Loucy (cell line): ENCODE measurements at regions not wholly inside any gene's neighbourhood (a gene's known extent, or its start where the extent isn't known, plus 50 kb on each side); places are given as distances from the start of the nearest gene placed in this dataset.

ENCODE experiments used
- EZH2phosphoT487 ChIP-seq: fragments of 200-600 bp; IDR thresholded peaks from 2 replicates; pipeline ENCODE4 v1.6.1; 2018; ENCODE audit warnings: antibody characterized with exemption, mild to moderate bottlenecking, moderate library complexity, borderline replicate concordance
- TF ChIP-seq, protein P1 (sequence below): fragments of 200-600 bp; sonication (generic); conservative IDR thresholded peaks from 2 replicates; pipeline ENCODE4 v1.5.1; 2014; ENCODE audit warnings: mild to moderate bottlenecking, antibody characterized with exemption, low read length

DNA sequence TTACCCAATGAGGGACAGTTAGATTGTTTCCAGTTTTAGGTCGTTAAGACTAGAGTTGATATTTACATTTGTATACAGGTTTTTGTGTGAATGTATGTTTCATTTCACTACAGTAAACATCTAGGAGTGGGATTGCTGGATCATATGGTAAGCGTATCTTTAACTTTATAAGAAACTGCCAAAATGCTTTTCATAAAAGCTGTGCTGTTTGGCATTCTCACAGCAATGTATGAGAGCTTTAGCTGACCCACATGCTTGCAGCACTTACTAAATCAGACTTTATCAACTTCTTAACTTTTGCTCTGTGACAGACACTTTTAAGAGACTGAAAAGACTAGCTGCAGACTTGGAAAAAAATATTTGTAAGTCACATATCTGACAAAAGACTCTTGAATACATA is 262.5 kb upstream of the PELI2 start:
- TF ChIP-seq, protein P1, sequence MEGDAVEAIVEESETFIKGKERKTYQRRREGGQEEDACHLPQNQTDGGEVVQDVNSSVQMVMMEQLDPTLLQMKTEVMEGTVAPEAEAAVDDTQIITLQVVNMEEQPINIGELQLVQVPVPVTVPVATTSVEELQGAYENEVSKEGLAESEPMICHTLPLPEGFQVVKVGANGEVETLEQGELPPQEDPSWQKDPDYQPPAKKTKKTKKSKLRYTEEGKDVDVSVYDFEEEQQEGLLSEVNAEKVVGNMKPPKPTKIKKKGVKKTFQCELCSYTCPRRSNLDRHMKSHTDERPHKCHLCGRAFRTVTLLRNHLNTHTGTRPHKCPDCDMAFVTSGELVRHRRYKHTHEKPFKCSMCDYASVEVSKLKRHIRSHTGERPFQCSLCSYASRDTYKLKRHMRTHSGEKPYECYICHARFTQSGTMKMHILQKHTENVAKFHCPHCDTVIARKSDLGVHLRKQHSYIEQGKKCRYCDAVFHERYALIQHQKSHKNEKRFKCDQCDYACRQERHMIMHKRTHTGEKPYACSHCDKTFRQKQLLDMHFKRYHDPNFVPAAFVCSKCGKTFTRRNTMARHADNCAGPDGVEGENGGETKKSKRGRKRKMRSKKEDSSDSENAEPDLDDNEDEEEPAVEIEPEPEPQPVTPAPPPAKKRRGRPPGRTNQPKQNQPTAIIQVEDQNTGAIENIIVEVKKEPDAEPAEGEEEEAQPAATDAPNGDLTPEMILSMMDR: no peak
- no peak for TF ChIP-seq EZH2phosphoT487
